NCI-H526 (cell line): ENCODE measurements at regions not wholly inside any gene's neighbourhood (a gene's known extent, or its start where the extent isn't known, plus 50 kb on each side); places are given as distances from the start of the nearest gene placed in this dataset.

Experiments
- DNase-seq, 2 experiments: peaks; one replicate each; lab custom pipeline; 2025; lab: John Stamatoyannopoulos, UW

GRCh38 chr2:144242311-144242710, 277.6 kb downstream of the ZEB2 start:
- no peak for DNase-seq

DNA sequence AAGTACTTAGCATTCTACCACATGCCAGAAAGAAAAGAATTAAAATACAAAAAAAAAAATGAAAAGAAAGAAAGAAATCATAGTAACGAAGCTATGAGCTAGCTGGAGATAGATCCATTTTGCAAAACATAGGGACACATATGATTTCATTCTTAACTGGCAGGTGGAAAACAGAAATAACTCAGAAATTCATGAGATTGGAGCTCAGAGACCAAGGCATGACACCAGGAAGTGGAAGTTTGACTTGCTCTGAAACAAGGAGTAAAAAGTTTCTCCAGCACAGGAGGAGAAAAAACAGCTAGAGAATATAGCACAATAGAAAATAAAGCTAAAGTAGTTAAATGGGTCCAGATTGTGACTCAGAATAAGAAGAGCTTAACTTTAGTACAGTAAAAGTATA, 278.1 kb downstream of the ZEB2 start:
- DNase-seq = no peak

- DNase-seq = peak in 1 of 2 experiments; percentile 39
These were observed 279.1 kb downstream of the ZEB2 start for GRCh38 chr2:144240656-144241339.

DNA sequence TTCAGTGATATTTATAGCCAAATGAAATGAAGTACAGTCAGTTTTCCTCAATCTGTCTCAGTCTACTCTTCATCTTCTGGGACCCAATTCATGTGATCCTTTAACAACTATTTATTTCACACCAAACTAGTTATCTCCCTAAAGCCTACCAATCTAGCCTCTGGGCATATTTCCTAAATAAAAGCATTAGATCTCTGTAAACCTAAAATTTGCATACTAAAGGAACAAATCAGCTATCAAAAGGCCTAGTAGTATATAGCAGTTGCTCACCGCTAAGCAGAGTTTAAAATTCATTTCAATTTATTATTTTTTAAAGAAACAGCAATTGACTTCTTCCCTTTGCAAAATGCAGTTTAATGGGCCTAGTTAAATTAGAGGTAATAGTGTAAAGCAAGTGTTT, 280.2 kb downstream of the ZEB2 start:
- peak in 1 of 2 experiments; percentile 22 for DNase-seq

DNA sequence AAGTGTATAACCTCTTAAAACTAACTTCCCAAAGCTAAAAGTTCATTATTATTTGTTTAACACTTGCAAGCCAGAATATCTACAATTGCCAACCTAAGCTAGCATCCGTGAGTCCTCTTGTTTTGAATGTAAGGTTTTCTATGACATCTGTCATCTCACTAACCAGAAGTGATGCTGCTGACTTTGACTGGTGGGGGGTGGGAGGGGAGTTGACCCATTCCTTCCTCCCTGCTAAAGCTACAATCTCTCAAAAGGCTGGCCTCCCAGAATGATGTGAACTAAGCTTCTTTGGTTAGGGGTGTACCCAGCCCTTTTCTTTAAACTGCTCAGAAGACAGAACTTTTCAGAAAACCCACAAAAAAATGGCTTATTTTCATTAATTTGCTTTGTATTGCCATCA, 280.6 kb downstream of the ZEB2 start:
- no peak for DNase-seq

DNA sequence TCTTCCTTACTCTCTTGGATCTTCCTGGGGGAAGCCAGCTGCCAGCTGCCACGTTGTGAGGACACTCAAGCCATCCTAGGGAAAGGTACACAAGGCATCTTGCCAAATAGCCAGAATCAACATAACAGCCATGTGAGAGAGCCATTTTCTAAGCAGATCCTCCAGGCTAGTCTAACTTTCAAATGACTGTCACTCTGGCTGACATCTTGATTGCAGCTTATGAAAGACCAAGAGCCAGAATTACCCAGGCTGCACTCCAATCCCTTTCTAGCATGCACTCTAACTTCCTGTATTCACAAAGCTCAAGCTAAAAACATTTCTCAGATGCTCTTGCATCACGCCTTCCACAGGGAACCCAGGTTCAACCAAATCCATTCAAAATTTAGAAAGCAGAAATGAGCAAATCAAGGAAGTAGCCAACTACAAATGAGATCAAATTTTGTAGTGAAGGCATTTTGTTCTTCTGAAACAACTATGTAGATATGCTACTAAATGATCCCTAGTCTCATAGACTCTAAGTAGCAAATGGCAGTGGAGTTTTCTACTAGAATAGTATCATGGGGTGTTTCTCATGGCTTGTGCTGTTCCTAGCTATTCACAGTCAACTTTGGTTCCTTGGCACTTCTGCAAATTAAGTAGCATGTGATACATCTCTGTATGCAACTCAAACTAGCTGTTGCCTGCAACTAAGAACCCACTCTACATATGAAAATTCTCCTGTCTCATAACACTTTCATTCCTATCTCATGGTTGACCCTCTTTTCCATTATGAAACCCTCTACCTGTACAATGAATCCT, 281.9 kb downstream of the ZEB2 start:
- DNase-seq = no peak

DNA sequence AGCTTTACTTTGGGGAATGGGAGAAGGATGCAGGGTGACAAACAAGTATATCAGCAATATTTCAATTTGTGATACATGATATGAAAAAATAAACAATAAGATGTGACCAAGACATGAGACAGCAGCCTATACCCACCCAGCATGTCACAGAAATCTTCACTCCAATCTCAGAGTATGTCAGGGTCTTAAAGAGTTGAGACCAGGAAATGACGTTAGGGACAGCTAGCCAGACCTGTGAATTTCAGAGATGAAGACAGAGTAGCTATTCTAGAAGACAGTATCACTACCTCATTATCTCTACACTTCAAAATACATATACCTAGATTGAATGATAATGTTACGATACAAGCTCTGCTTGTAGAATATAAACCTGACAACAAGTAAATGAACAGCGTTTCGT, 282.8 kb downstream of the ZEB2 start:
- no peak for DNase-seq

DNA sequence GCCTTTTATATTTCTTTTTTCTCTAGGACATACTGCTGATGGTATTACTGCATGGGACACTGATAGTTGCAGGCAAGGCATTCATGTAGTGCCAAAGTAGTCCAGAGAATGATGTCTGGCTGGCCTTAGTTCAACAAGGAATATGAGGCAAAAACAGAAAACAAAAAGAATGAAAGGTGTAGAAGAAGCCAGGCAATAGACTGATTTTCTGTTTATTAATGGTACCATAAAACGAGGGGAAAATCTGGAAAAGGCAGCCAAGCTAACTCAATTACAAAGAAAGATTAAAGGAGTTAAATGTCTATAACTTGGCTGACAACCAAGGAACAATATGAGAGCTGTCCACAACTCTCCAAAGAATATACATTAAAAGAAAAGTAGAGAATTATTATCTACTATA, 284.9 kb downstream of the ZEB2 start:
- no peak for DNase-seq

DNA sequence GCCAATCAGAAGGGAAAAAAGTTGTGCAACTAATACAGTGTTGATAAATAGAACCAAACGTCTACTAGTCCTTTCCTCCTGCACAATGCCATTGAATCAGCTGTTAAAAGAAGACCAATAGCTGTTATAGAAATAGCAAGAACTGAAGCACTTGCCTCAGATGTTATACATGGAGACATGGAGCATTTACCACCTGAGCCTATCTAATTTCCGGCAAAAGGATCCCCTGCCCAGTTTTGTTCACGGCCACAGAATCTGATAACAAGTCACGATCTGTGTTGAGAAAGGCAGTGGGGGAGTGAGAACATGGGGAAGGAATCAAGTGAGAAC, 285.4 kb downstream of the ZEB2 start:
- no peak for DNase-seq

- no peak for DNase-seq
These were observed 286.0 kb downstream of the ZEB2 start for GRCh38 chr2:144233733-144234541.

DNA sequence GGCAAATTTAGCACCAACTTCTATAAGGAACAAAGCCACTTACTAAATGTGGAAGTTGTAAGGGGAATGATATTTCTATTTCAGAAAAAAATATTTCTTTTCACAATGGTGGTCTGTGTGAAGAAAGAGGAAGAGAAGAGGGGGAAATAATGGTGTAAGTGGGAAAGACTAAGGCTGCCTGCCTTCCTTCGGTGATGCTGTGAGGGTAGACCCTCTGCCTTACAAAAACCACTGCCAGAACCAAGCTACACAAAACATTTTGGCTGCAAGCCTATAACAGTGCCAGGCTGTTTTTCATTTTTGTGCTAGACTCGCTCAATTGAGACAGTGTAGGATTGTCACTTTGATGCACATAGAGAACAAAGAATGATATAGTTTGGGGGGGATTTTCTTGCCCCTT, 286.6 kb downstream of the ZEB2 start:
- no peak for DNase-seq

GRCh38 chr2:144230448-144231085, 289.4 kb downstream of the ZEB2 start:
- DNase-seq = no peak

- no peak for DNase-seq
These were observed 289.9 kb downstream of the ZEB2 start for GRCh38 chr2:144230033-144230432.

GRCh38 chr2:144229296-144229695, 290.6 kb downstream of the ZEB2 start:
- DNase-seq = no peak

- DNase-seq = no peak
These were observed 292.4 kb downstream of the ZEB2 start for GRCh38 chr2:144227427-144228105.

GRCh38 chr2:144225076-144225475, 294.8 kb downstream of the ZEB2 start:
- no peak for DNase-seq

- no peak for DNase-seq
These were observed 295.4 kb downstream of the ZEB2 start for GRCh38 chr2:144224472-144224871.

DNA sequence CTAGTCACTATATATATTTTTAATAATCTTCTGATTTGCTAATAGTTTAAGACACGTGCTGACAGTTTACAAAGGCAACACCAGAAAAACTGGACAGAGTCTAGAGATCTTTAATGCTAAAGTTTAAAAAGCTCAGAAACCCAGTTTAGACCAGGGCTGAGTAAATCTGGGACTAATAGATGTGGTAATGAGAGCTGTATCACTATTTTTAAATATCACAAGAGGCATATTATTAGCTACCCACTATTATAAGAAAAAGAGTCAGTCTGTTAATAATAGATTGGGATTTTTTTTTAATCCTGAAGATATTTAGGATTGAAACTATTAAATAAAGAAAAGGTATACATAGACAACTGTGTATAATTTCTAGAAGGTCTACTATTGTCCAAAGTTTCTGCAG, 299.9 kb downstream of the ZEB2 start:
- DNase-seq = no peak

GRCh38 chr2:144217853-144218633, 301.9 kb downstream of the ZEB2 start:
- peak in 1 of 2 experiments; percentile 29 for DNase-seq

GRCh38 chr2:144215701-144216675, 303.9 kb downstream of the ZEB2 start:
- no peak for DNase-seq
